HG03025 (cell line): ENCODE measurements at regions not wholly inside any gene's neighbourhood (a gene's known extent, or its start where the extent isn't known, plus 50 kb on each side); places are given as distances from the start of the nearest gene placed in this dataset.

Experiments
- ATAC-seq: cut with Tn5 transposase; IDR thresholded peaks from one replicate; pipeline ENCODE4 v1.9.1; 2021; ENCODE audit warnings: mild to moderate bottlenecking, moderate library complexity; ENCODE audit not compliant: unreplicated experiment, low FRiP score

DNA sequence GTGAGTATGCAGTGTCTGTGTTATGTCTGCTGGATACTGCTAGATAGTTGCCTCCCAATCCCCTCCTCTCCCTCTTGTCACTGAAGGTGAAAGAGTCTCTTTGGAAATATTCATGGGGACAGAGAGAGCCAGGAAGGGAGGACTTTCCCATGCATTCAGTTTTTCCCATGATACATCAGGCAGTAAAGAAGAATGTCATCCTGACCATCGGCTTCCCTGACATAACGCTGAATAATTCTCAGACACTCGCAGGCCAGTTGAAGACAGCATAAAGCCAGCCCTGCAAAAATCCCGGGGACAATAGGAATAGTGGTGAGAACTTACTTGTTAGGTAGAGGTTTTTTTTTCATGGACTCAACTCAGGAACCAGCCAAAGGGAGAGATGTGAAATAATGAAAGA lies 58.1 kb downstream of the KLF4 start:
- no peak for ATAC-seq

DNA sequence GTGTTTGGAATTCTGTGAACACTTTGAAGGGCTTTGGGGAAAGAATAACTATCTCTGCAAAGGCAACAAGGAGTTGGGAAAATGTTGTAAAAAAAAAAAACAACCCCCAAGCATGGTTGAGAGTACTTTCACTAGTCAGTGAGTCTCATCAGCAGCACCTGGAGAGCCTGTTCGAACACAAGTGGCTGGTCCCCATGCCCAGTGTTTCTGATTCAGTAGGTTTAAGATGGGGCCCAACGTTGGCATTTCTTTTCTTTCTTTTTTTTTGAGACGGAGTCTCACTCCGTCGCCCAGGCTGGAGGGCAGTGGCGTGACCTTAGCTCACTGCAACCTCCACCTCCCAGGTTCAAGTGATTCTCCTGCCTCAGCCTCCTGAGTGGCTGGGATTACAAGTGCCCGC lies 59.5 kb downstream of the KLF4 start:
- no peak for ATAC-seq

DNA sequence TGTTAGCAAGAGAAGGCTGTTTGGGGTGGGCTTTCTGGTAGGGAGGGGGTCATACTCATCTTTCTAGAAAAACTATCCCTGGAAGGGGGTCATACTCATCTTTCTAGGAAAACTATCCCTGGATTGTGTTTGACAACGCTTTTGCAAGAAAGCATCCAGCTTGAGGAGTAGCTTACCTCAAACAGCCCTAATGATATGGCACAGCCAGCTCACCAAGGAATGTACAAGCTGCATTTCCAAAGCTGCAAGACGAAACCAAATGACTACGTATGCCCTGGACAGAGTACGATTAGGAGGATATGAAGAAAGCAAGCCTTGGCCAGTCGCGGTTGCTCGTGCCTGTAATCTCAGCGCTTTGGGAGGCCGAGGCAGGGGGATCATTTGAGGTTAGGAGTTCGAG lies 63.4 kb downstream of the KLF4 start:
- no peak for ATAC-seq

DNA sequence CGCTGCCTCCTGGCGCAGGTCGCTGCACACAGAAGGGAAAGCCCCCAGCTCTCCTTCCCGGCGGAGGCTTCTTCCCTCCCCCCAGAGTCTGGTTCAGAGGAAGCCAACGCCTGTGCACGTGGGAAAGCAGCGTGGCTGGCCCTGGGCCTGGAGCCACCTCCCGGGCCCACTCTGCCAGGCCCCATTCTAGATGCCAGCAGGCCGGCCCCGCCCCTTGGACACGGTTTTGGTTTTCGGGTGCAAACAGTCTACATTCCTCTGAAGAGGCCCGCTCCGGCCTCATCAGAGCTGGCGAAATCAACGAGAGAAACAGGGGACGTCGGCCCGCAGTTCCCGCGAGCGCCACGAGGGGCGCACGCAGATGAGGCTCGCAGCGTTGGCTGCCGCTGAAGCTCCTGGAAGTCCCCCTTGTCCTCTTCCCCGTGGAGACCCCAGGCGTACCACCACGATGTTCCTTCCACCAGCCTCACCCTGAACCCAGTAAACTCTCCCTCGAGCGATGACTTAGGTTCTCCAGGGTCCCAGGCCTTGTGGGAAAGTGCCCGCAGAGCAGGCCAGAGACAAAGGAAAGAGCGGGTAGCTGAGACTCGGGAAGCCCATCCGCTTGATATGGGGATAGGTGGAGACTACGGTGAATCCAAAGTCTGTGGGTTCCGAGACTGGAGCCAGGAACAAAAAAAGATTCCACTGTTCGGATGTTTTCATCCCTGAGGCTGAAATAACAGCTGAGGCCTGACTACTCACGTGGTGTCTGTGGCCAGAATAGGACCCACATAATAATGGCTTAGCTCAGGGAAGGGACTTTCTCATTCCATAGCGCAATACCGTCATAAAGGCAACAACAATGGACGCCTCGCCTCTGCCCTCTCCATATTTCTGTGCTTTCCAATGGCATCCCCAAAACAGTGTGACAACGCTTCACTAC lies 64.2 kb downstream of the KLF4 start:
- ATAC-seq: peak; percentile 82

DNA sequence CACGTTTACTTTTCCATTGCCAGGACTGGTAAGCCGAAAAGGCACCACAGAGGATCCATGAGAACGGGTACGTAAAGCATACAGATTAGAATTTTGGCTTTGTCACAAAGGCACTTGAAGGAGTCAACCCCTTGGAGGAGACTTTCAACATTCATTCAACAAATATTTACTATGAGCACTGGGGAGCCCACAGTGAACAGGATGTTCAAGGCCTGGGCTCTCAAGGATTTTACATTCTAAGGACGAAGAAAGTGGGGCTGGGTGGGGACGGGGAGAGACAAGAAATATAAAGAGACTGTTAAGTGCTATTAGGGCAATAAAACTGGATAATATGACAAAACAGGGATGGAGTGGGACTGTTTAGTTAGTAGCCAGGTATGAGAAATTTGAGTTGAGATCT lies 66.0 kb downstream of the KLF4 start:
- no peak for ATAC-seq

DNA sequence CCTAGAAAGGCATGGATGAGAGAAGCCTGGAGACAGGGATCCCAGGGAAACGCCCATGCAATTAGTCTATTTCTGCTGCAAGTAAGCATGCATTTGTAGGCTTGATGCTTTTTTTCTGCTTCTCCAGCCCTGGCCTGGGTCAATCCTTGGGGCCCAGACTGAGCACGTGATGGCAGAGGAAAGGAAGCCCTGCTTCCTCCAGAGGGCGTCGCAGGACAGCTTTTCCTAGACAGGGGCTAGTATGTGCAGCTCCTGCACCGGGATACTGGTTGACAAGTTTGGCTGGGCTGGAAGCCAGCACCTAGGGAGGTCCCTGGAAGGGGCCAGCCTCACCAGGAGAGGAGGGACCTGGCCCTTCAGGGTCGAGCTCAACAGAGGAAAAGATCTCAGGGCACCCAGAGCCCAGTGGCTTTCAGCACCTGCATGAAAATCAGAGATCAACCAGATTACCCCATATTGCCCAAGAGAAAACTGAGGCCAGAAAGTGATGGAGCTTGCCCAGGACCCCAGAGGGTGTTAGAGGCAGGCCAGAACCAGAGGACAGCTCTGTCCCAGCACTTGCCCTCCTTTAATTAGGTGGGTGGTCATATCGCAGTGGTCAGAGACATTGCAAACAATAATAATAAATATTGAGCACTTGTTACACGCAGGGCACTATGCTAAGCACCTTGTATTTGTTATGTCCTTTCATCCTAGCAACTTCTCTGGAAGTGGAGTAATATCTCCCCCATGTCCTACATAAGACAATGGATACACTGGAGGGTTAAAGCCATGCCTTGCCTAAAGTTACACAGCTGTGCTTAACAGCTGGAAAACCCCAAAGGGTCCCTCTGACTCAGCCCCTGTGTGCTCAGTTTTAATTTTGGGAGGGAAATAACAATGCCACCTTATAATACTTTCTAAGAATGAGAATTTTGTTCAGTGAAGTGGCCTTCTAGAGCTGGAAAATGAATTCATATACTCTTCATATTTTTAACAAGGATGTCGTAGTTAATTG lies 67.1 kb downstream of the KLF4 start:
- no peak for ATAC-seq

DNA sequence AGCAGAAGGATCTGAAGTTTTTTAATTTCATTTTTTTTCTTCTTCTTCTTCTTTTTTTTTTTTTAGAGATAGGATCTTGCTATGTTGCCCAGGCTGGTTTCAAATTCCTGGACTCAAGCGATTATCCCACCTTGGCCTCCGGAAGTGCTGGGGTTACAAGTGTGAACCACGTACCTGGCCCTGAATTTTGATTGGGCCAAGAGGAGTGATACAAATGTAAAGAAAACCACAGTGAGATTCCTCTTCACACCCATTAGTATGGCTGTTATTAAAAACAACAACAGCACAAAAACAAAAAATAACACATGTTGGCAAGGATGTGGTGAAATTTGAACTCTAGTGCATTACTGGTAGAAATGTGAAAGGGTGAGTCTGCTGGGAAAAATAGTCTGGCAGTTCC lies 79.1 kb downstream of the KLF4 start:
- no peak for ATAC-seq

DNA sequence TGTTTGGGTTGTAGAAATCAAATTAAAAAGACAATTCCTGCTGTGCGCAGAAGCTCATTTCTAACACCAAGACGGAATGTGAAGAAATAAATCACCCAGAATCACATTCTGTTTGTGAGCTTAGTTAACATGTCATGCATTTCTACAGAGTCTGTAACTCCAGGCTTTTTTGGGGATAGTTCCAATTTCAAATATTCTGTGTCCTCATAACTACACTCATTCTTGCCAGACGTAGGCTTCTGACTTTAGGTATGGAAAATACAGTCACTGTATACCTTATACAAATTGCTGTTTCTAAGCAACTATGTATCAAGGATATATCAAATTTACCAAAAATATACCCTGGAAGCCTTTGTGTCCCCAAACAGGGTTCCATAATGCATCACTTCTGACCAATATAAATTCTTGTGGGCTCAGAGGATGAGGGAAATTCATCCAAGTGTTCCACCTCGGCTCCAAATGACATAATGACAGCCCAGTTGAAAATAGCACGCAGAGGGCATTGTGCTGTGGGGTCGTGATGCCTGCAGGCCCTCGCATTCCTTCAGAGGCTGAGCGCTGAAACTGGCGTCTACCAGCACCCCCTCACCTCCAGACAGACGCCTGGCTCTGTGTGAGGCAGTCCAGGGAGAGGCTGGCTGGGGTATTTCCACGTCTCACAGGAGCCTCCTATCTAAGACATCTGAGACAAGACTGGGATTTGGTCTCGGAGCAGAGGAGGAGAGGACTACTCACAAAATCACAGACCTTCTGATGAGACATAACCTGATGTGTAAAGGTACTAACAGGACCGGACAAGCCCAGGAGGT lies 79.8 kb downstream of the KLF4 start:
- ATAC-seq: no peak

DNA sequence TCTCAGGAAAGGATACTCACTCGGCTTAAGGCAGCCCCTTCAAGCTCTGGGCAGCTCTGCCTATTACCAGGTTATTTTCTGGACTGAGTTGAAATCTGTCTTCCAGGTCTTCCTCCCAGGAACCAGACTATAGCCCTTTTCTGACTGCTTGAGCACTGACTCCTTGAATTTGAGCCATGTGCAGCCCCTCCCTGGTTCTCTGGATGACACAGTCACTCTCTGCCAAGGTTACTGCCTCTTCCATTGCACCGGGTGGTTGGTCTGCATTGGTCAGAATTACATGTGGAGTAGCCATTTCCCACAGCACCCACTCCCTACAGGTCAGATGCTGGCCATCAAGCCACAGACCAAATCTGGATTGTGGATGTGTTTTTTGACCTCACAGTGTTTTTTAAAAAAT lies 81.9 kb downstream of the KLF4 start:
- ATAC-seq: no peak

DNA sequence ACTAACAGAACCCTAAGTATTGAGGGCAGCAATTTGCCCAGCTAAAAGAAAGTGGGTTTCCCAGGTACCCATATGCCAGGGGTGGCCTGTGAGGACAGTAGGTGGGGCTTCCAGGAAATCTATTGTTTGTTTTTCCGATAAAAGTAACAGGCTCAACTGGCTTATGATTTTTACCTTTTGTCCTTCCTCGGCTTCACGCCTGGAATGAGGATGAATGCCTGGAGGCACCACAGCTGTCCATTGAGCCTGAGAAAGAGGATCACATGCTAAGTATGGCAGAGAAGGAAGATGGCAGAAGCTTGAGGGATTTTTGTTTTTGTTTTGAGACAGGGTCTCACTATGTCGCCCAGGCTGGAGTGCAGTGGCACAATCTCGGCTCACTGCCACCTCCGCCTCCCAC lies 84.1 kb downstream of the KLF4 start:
- ATAC-seq: no peak

DNA sequence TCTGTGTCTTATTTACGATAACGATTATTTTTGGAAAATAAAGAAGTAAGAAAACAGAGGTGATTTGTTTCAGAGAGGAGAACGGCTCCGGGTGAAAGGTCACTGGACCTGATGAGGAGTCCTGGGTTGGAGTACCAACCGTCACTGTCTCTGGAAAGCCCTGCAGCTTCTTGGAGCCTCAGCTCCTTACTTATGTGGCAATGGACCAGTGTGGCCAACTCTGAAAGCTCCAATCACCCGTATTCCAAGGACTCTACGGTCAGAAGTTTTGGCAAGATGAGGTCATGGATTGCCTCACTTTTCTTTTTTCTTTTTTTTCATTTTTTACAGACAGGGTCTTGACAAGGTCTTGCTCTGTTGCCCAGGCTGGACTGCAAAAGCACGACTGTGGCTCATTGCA lies 84.8 kb downstream of the KLF4 start:
- no peak for ATAC-seq

DNA sequence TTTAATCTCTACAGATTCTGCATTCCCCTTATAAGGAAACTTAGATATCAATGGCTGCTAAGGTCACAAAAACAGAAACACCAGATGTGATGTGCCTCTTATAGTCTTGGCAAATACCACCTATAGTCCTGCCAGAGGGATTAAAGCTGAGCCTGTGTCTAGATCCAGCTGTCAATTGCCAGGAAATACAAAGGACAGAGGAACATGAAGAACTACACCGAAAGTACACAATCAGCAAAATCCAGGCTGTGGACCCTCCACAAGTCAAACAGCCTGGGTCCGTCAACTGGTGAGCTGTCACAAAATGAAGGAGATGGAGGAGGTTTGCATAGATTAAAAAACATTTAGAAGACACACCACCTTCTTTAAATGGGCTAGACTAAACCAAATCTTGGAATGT lies 85.4 kb downstream of the KLF4 start:
- no peak for ATAC-seq

DNA sequence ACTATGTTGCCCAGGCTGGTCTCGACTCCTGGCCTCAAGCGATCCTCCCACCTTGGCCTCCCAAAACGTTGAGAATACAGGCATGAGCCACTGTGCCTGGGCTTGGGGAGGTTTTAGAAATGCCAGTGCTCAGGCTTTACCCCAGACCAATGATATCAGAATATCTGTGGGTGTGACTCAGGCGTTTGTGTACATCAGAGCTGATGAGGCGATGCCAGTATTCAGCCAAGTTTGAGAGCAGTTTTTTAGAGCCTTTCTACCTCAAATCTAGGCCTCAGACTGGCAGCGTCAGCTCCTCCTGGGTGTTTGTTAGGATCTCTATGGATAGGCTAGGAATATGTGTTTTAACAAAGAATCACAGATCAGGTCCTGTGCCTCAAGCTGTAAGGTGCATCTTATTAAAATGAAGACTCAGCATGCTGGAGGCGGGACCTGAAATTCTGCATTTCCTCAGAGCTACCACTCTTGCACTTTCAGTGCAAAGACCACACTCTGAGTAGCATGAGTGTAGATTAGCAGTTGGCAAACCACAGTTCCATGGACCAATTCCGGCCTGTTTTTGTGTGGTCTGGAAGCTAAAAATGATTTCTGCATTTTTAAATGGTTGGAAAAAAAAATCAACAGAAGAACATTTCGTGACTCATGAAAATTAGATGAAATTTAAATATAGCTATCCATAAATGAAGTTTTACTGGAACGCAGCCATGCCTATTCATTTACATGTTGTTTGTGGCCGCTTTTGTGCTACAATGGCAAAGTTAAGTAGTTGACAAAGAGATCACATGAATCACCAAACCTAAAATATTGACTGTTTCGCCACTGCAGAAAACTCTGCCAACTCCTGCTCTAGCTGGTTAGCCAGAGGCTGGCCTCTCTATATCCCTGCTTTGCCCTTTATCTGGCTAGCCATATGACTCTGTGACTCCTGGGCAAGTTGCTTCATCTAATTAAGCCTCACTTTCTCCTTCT lies 92.2 kb downstream of the KLF4 start:
- no peak for ATAC-seq

DNA sequence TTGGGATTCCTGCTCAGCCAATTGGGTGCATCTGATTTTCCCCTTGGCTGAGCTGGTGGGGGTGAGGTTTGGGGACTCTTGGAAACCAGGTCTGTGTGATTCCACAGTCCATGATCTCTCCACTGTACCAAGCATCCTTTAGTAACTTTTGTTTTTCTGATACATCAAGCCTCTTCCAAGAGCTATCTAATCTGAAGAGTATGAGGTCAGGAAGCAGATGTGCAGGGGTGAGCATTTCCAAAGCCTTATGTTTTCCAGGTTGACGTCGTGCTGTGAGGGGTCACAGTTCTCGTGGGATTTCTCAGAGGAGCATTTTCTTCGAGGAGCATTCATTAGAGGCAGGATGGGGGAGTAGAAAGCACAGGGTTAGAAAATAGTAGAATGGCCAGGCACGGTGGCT lies 95.3 kb downstream of the KLF4 start:
- ATAC-seq: no peak

DNA sequence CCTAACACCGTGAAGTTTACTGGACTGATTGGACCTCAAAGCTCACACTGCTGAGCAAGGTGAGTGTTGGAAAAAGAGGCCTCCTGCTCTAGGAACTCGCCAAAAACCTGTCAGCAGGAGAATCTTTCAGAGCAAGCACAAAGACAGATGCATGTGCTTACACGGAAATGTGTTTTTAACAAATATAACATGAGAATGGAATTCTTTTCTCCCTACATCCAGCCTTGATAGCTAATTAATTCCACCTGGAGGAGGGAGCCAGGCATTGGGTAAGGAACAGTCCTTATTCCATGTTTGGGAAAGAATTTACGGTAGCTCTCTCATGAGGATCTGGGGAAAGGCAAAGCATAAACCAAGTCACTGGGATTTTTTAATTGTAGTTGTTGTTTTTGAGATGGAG lies 98.8 kb downstream of the KLF4 start:
- ATAC-seq: no peak

DNA sequence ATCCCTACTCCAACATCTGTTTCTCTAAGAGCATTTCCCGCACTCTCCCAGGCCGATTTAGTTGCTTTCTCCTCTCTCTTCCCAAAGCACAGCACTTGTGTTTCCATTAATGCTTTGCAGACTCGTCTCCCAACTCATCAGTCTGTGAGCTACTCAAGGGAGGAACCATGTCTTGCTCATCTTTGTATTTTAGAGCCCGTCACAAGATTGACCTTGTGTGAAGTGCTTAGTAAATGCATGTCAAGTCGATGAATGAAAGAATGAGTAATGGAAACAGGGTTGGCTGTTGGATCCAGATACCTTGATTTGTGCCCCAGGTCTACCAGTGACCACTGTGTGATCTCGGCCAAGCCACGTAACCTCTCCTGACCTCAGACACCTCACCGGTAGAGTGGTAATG lies 99.3 kb downstream of the KLF4 start:
- ATAC-seq: no peak

DNA sequence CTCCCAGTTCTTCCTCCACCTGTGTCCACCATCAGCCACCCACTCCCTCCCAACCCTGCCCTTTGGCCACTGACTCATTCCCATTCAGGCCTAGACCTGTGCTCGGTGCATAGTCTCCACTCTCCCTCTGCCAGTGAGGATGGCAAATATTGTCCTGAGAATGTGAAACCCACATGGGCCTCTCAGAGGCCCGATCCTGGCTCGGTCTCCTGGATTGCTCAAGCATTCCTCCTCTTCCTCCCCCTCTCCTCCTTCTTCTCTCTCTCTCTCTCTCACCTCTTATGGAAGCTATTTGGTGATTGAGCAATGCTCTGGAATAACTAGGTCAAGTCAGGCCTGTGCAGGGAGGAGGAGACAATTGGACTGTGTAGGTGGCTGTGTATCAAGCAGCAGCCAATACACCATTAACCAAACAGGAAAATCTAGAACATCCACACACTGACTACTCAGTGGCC lies 99.9 kb downstream of the KLF4 start:
- no peak for ATAC-seq

DNA sequence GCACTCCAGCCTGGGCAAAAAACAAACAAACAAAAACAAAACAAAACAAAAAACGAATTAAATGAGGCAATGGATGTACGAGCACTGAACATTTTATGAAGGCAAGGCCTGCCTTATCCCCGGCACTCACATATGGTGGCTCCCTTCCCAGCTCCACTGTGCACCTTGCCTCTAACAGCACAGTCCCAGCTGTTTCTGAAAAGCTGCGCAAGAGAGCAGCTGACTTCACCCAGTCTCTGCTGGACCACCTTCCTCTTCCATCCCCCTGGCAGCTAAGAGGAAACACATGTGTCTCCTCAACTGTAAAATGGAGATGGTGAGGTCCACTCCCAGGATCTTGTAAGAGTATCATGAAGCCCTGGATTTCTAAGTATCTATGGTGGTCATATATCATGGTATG lies 100.7 kb downstream of the KLF4 start:
- ATAC-seq: no peak

DNA sequence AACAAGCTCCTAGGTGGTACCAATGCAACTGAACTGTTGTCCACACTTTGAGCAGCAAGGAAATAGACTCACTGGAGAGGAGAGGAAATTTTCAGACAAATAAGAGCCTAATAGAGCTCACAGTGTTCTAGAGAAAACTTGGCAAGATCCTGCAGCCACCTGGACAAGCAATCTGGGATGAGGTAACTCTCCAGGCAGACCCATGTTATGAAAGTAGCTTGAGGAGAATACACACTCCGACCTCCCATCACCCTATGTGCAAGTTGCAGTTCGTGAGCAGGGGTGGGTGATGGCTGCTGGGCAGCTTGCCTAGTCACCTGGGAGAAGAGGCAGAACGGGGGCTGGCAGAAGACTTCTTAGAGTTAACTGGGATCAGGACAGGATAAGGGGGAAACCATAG lies 102.2 kb downstream of the KLF4 start:
- ATAC-seq: no peak
